ENCODE measurements at regions not wholly inside any gene's neighbourhood (a gene's known extent, or its start where the extent isn't known, plus 50 kb on each side); places are given as distances from the start of the nearest gene placed in this dataset.

- TF ChIP-seq CTCF (IDR thresholded peaks at IDR 0.05): no peak
- no peak for TF ChIP-seq POLR2AphosphoS5 (IDR thresholded peaks at IDR 0.05; ENCODE audit: low read depth, low read length)
- TF ChIP-seq REST (IDR thresholded peaks at IDR 0.05; ENCODE audit: insufficient read depth in 1 of 2, low read depth in 2 of 2, low read length in 1 of 2): no peak
Measured at GRCh38 chr2:58497168-58497567, 256.0 kb upstream of the FANCL start.
